GM18868 (cell line): ENCODE measurements at regions not wholly inside any gene's neighbourhood (a gene's known extent, or its start where the extent isn't known, plus 50 kb on each side); places are given as distances from the start of the nearest gene placed in this dataset.
A peak's percentile ranks its signal among the peaks of the same experiment; 100 is the strongest.
"Not testable (repeated sequence)": the region's sequence is repeated elsewhere in the genome, so short reads cannot be mapped to it uniquely, and the experiment has no call there.

Experiments used
- ATAC-seq: cut with Tn5 transposase; IDR thresholded peaks from one replicate; pipeline ENCODE4 v1.9.1; 2021; ENCODE audit warnings: mild to moderate bottlenecking, moderate library complexity; ENCODE audit not compliant: unreplicated experiment

GRCh38 chr5:162603443-162604070 is 536.0 kb downstream of the GABRG2 start:
- ATAC-seq: no peak

- no peak for ATAC-seq
These were observed 540.3 kb downstream of the GABRG2 start for GRCh38 chr5:162607879-162608278.

- not testable (repeated sequence) for ATAC-seq
These were observed 554.2 kb downstream of the GABRG2 start for GRCh38 chr5:162621726-162622263.

GRCh38 chr5:162624110-162624509 is 556.5 kb downstream of the GABRG2 start:
- ATAC-seq: no peak

GRCh38 chr5:162637481-162637880 is 569.9 kb downstream of the GABRG2 start:
- ATAC-seq: no peak

GRCh38 chr5:162638849-162639248 is 571.3 kb downstream of the GABRG2 start:
- no peak for ATAC-seq

GRCh38 chr5:162641142-162641813 is 573.7 kb downstream of the GABRG2 start:
- no peak for ATAC-seq

- peak; percentile 93 for ATAC-seq
These were observed 587.3 kb downstream of the GABRG2 start for GRCh38 chr5:162654661-162655405.

- no peak for ATAC-seq
These were observed 589.5 kb downstream of the GABRG2 start for GRCh38 chr5:162657076-162657475.

GRCh38 chr5:162664846-162665245 is 597.3 kb downstream of the GABRG2 start:
- ATAC-seq: no peak

- ATAC-seq: no peak
These were observed 601.4 kb downstream of the GABRG2 start for GRCh38 chr5:162668926-162669325.

- no peak for ATAC-seq
These were observed 604.5 kb downstream of the GABRG2 start for GRCh38 chr5:162672061-162672460.

GRCh38 chr5:162683284-162683683 is 615.7 kb downstream of the GABRG2 start:
- ATAC-seq: peak; percentile 87

- ATAC-seq: no peak
These were observed 616.6 kb downstream of the GABRG2 start for GRCh38 chr5:162684145-162684544.

GRCh38 chr5:162685302-162685701 is 617.7 kb downstream of the GABRG2 start:
- ATAC-seq: no peak

GRCh38 chr5:162696272-162696671 is 628.7 kb downstream of the GABRG2 start:
- ATAC-seq: not testable (repeated sequence)

- no peak for ATAC-seq
These were observed 631.8 kb downstream of the GABRG2 start for GRCh38 chr5:162699361-162699760.

- ATAC-seq: no peak
These were observed 636.3 kb downstream of the GABRG2 start for GRCh38 chr5:162703914-162704313.

- ATAC-seq: no peak
These were observed 643.7 kb downstream of the GABRG2 start for GRCh38 chr5:162711244-162711643.

GRCh38 chr5:162719720-162720119 is 652.1 kb downstream of the GABRG2 start:
- ATAC-seq: no peak

- ATAC-seq: no peak
These were observed 653.6 kb downstream of the GABRG2 start for GRCh38 chr5:162721125-162721524.

- no peak for ATAC-seq
These were observed 684.8 kb upstream of the CCNG1 start for GRCh38 chr5:162752612-162753011.
